DOHH2 (cell line): ENCODE measurements at regions not wholly inside any gene's neighbourhood (a gene's known extent, or its start where the extent isn't known, plus 50 kb on each side); places are given as distances from the start of the nearest gene placed in this dataset.

Experiments used
- EZH2phosphoT487 ChIP-seq: fragments of 200-600 bp; sonication (generic); IDR thresholded peaks from 2 replicates; pipeline ENCODE4 v1.6.1; 2017; ENCODE audit warnings: borderline replicate concordance, mild to moderate bottlenecking, antibody characterized with exemption, low read length, moderate library complexity, mixed read lengths
- TF ChIP-seq, protein P1 (sequence below): fragments of 200-600 bp; sonication (generic); IDR thresholded peaks from one replicate; pipeline ENCODE4 v1.5.1; 2014; ENCODE audit warnings: antibody characterized with exemption, mild to moderate bottlenecking, low read depth, low read length; ENCODE audit not compliant: poor library complexity, severe bottlenecking

DNA sequence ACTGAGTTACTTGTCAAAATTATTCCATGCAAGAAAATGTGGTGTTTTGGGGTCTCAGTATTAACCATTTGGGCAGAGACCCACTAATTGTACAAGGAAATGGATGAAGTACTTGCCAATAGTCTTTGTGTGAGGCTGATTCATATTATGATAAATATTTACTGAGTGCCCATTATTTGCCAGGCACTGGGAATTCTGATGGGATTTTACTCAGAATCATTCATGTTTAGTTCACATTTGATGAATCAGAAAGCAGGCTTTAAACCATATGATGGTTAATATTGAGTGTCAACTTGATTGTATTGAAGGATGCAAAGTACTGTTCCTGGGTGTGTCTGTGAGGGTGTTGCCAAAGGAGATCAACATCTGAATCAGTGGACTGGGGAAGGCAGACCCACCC lies 66.2 kb upstream of the SOX21 start:
- TF ChIP-seq, protein P1, sequence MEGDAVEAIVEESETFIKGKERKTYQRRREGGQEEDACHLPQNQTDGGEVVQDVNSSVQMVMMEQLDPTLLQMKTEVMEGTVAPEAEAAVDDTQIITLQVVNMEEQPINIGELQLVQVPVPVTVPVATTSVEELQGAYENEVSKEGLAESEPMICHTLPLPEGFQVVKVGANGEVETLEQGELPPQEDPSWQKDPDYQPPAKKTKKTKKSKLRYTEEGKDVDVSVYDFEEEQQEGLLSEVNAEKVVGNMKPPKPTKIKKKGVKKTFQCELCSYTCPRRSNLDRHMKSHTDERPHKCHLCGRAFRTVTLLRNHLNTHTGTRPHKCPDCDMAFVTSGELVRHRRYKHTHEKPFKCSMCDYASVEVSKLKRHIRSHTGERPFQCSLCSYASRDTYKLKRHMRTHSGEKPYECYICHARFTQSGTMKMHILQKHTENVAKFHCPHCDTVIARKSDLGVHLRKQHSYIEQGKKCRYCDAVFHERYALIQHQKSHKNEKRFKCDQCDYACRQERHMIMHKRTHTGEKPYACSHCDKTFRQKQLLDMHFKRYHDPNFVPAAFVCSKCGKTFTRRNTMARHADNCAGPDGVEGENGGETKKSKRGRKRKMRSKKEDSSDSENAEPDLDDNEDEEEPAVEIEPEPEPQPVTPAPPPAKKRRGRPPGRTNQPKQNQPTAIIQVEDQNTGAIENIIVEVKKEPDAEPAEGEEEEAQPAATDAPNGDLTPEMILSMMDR, result no peak
- TF ChIP-seq EZH2phosphoT487, result no peak
